Testis (tissue), 2 donors: ENCODE measurements at regions not wholly inside any gene's neighbourhood (a gene's known extent, or its start where the extent isn't known, plus 50 kb on each side); places are given as distances from the start of the nearest gene placed in this dataset.

Experiments used
- POLR2A ChIP-seq: fragments of 450-650 bp; IDR thresholded peaks from one replicate; pipeline ENCODE4 v1.6.1; 2017; ENCODE audit warnings: antibody characterized with exemption, mild to moderate bottlenecking, moderate library complexity
- TF ChIP-seq, protein P1 (sequence below), 3 experiments: fragments of 450-650 bp in 2 of 3; fragments of 200-600 bp in 1 of 3; sonication (generic) in 1 of 3; IDR thresholded peaks; one replicate each; pipeline ENCODE4 v1.5.1; 2016 to 2019; ENCODE audit warnings: antibody characterized with exemption in 3 of 3, mild to moderate bottlenecking in 2 of 3, moderate library complexity in 1 of 3

DNA sequence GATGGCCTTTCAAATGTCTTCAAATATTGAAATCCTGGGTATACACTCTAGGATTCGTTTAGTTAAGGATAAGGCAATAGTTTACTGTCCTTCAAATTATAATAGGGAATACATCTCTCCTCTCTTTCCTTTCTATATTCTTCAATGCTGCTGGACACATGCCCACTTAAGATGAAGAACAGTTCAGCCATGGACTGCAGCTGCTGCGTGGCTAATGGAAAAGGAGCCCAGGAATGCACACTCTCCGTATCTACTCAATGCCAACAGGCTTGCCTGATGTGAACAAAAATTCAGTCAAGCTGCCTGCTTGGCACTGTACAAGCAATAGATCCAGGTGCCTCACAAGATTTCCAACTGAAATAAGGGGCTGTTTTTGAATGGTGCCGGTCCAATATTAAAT, 321.2 kb upstream of the LYPLAL1 start:
- TF ChIP-seq, protein P1, sequence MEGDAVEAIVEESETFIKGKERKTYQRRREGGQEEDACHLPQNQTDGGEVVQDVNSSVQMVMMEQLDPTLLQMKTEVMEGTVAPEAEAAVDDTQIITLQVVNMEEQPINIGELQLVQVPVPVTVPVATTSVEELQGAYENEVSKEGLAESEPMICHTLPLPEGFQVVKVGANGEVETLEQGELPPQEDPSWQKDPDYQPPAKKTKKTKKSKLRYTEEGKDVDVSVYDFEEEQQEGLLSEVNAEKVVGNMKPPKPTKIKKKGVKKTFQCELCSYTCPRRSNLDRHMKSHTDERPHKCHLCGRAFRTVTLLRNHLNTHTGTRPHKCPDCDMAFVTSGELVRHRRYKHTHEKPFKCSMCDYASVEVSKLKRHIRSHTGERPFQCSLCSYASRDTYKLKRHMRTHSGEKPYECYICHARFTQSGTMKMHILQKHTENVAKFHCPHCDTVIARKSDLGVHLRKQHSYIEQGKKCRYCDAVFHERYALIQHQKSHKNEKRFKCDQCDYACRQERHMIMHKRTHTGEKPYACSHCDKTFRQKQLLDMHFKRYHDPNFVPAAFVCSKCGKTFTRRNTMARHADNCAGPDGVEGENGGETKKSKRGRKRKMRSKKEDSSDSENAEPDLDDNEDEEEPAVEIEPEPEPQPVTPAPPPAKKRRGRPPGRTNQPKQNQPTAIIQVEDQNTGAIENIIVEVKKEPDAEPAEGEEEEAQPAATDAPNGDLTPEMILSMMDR (IDR thresholded peaks at IDR 0.05): no peak
- no peak for TF ChIP-seq POLR2A
